GM12874 (cell line): ENCODE measurements at regions not wholly inside any gene's neighbourhood (a gene's known extent, or its start where the extent isn't known, plus 50 kb on each side); places are given as distances from the start of the nearest gene placed in this dataset.

ENCODE experiments used
- TF ChIP-seq, protein P1 (sequence below): IDR thresholded peaks from 2 replicates; pipeline ENCODE4 v1.5.1; 2011; ENCODE audit warnings: low read depth, mild to moderate bottlenecking, control low read depth, low read length, moderate library complexity; ENCODE audit not compliant: insufficient read depth

DNA sequence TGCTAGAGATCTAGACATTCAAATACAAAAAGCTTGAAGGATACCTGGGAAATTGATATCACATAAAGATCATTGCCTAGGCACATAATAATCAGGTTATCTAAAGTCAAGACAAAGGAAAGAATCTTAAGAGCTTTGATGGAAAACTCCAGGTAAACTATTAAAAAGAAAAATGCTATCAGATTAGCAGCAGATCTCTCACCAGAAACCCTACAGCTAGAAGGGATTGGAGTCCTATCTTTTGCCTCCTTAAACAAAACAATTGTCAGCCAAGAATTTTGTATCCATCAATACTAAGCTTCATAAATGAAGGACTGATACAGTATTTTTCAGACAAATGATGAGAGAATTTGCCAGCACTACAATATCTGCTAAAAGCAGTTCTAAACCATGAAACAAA is 682.4 kb upstream of the ATXN8OS start:
- TF ChIP-seq, protein P1, sequence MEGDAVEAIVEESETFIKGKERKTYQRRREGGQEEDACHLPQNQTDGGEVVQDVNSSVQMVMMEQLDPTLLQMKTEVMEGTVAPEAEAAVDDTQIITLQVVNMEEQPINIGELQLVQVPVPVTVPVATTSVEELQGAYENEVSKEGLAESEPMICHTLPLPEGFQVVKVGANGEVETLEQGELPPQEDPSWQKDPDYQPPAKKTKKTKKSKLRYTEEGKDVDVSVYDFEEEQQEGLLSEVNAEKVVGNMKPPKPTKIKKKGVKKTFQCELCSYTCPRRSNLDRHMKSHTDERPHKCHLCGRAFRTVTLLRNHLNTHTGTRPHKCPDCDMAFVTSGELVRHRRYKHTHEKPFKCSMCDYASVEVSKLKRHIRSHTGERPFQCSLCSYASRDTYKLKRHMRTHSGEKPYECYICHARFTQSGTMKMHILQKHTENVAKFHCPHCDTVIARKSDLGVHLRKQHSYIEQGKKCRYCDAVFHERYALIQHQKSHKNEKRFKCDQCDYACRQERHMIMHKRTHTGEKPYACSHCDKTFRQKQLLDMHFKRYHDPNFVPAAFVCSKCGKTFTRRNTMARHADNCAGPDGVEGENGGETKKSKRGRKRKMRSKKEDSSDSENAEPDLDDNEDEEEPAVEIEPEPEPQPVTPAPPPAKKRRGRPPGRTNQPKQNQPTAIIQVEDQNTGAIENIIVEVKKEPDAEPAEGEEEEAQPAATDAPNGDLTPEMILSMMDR = no peak

GRCh38 chr13:69423844-69424243 is 683.8 kb upstream of the ATXN8OS start:
- TF ChIP-seq, protein P1 = no peak

- TF ChIP-seq, protein P1 = no peak
These were observed 689.3 kb upstream of the ATXN8OS start for GRCh38 chr13:69418319-69418718.

DNA sequence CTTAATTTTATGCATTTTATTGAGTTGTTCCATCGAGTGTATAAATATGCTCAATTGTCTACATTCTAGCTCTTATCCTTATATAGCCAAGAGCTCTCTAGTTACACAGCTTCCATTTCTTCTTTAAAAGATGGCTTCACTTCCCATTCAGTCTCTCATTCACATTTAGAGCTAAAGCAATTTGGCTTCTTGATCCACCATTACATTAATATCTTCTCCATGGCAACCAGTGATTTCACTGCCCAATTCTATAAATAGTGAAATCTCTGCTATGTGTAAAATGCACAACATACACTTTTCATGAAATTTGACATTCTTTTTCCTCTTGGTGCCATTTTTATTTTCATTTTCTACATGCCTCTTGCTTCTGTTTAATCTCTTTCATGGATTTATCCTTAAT is 696.9 kb upstream of the ATXN8OS start:
- TF ChIP-seq, protein P1 = no peak

GRCh38 chr13:69391756-69392155 is 715.9 kb upstream of the ATXN8OS start:
- TF ChIP-seq, protein P1 = no peak

DNA sequence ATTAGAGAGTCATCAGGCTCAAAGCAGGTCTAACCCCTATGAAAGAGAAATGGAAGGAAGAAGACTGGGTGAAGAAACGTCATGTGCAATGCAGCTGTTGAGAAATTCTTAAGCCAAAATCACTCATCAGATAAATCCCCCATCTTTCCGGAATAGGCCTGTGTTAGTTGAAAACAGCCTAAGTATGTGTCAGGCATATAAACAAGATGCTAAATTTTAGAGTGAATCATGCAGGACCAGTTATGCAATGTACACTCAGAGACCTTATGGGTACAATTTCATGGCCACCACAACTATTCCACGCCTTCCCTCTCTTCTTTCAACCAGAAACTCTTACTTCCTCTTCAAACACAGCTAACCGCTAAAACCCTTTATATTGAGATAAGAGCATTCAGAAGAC is 717.7 kb upstream of the ATXN8OS start:
- TF ChIP-seq, protein P1 = no peak

DNA sequence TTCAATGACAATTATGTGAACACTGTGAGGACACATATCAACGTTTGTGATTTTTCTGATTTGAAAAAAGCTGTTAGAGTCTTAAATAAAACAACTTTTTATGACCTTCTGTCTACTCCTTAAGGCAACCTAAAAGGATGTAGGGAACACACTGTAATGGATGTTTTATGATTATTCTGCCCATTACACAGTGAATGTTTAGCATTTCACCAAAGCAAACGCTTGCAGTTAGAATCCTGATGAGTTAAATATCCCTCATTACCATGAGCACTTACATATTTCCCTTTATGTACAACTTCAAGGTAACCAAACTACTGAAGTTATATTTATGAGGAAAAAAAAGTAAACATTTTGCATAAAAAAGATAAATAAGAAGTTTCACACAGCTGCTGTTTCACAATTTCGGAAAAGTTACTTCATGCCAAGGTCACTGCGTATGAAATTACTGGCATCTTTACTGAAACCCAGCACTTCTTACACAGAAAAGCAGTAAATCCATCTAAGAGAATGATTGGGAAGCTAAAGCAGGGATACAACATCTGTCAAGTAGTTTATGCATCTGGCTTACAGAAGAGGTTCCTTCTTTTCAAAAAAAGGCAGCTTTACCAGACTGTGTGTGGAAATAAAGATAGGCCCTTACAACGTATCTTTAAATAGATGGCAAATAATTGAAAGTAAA is 733.7 kb upstream of the ATXN8OS start:
- TF ChIP-seq, protein P1 = no peak
